Stomach (tissue), 8 donors: ENCODE measurements at regions not wholly inside any gene's neighbourhood (a gene's known extent, or its start where the extent isn't known, plus 50 kb on each side); places are given as distances from the start of the nearest gene placed in this dataset.

Source experiments
- DNase-seq, 2 donors: peaks; one replicate each; pipeline versions ENCODE4 v3.0.0 to v3.0.0-alpha.2; 2013 to 2019
- H3K27ac ChIP-seq, 5 donors: fragments of 200-600 bp in 4 of 5; sonication (generic) in 4 of 5; one replicate each; pipeline ENCODE4 v1.5.1; 2013 to 2019; ENCODE audit warnings: mild to moderate bottlenecking in 1 of 5, moderate library complexity in 1 of 5
- H3K27me3 ChIP-seq, 3 donors: fragments of 200-600 bp; sonication (generic); one replicate each; pipeline ENCODE4 v1.5.1; 2017 to 2019; ENCODE audit warnings: mixed run types in 1 of 3
- H3K36me3 ChIP-seq, 4 donors: fragments of 200-600 bp; sonication (generic); 1 replicate in 3 of 4; 2 replicates in 1 of 4; pipeline ENCODE4 v1.5.1; 2016 to 2019
- H3K4me1 ChIP-seq, 4 donors: fragments of 200-600 bp; sonication (generic); one replicate each; pipeline ENCODE4 v1.5.1; 2016 to 2019
- H3K4me3 ChIP-seq, 4 donors: fragments of 200-600 bp; sonication (generic) in 3 of 4; one replicate each; pipeline ENCODE4 v1.5.1; 2016 to 2019; ENCODE audit warnings: mild to moderate bottlenecking in 1 of 4
- H3K9me3 ChIP-seq, 4 donors: fragments of 200-600 bp; sonication (generic); one replicate each; pipeline ENCODE4 v1.5.1; 2016 to 2019
- CTCF ChIP-seq, 7 experiments: fragments of 450-650 bp in 4 of 7; fragments of 200-600 bp in 3 of 7; sonication (generic) in 3 of 7; IDR thresholded peaks; one replicate each; pipeline ENCODE4 v1.5.1; 2016 to 2019; ENCODE audit warnings: antibody characterized with exemption in 7 of 7, control low read depth in 2 of 7, mild to moderate bottlenecking in 1 of 7
- EP300 ChIP-seq: sonication (generic); formaldehyde crosslinking; IDR thresholded peaks from one replicate; pipeline ENCODE4 v1.6.1; 2017; ENCODE audit warnings: antibody characterized with exemption
- POLR2A ChIP-seq, 4 donors: fragments of 450-650 bp; IDR thresholded peaks; one replicate each; pipeline ENCODE4 v1.6.1; 2016; ENCODE audit warnings: antibody characterized with exemption in 4 of 4, control low read depth in 2 of 4, mild to moderate bottlenecking in 1 of 4, moderate library complexity in 1 of 4
- POLR2AphosphoS5 ChIP-seq, 3 donors: sonication (generic); formaldehyde crosslinking; IDR thresholded peaks; one replicate each; pipeline ENCODE4 v1.6.1; 2016; ENCODE audit warnings: antibody characterized with exemption in 3 of 3
- WGBS, 5 donors: extraction: QIAGEN DNeasy Blood & Tissue Kit in 3 of 5; methylation state at CpG; one replicate each; pipeline versions ENCODE4 v1.1.5 to v1.1.7; 2013 to 2018; 5-methylcytosine and 5-hydroxymethylcytosine counted together
- intact Hi-C: fragments of 100-400 bp; cut with DNase I; formaldehyde crosslinking; loops from one replicate; pipeline ENCODE4 v1.15.1; 2023; ENCODE audit warnings: low total_unique reads
- donor health status: healthy with polysubstance abuse.
- donor health status: Bipolar disorder and iron deficiency.
- donor health status: healthy.

- no peaks in the 10 kb centered on the region for H3K4me1 ChIP-seq
- intact Hi-C loops, result no loop called here
- no peaks in the 10 kb centered on the region for H3K36me3 ChIP-seq
- no peak for TF ChIP-seq EP300
- no peak for TF ChIP-seq POLR2A (IDR thresholded peaks at IDR 0.05)
- no peak for TF ChIP-seq CTCF (IDR thresholded peaks at IDR 0.05)
- no peak for TF ChIP-seq POLR2AphosphoS5 (IDR thresholded peaks at IDR 0.05)
- peak in 1 of 2 donors; percentile 6 for DNase-seq
- WGBS, 5 donors, result 57 to 73% (median 71%) methylated on average over 3 of the region's 3 CpGs
- H3K9me3 ChIP-seq, result peaks cover 0 to 11% (median 0%) of the 10 kb centered on the region in 4 donors
- no peak overlapping the region for H3K27ac ChIP-seq
- H3K27me3 ChIP-seq, result no peaks in the 10 kb centered on the region
- no peak overlapping the region for H3K4me3 ChIP-seq
Measured at GRCh38 chr12:83954956-83955601, 957.5 kb downstream of the SLC6A15 start.

- intact Hi-C loops, result no loop called here
- Histone ChIP-seq H3K36me3 (no peaks in the 10 kb centered on the region), H3K4me1 (no peaks in the 10 kb centered on the region), H3K4me3 (no peak overlapping the region), H3K9me3 (peaks cover 0 to 11% (median 0%) of the 10 kb centered on the region in 4 donors), H3K27ac (no peak overlapping the region), H3K27me3 (no peaks in the 10 kb centered on the region)
- 69 to 85% (median 76%) methylated on average over 2 of the region's 2 CpGs for WGBS, 5 donors
- no peak for TF ChIP-seq CTCF (IDR thresholded peaks at IDR 0.05)
- no peak for TF ChIP-seq POLR2A (IDR thresholded peaks at IDR 0.05)
- no peak for TF ChIP-seq POLR2AphosphoS5 (IDR thresholded peaks at IDR 0.05)
- no peak for TF ChIP-seq EP300
- peak in 1 of 2 donors; percentile 32 for DNase-seq
Measured at GRCh38 chr12:83954071-83954789, 958.4 kb downstream of the SLC6A15 start.

GRCh38 chr12:83945871-83946270 is 966.7 kb downstream of the SLC6A15 start:
- no peak overlapping the region for H3K27ac ChIP-seq
- no peaks in the 10 kb centered on the region for H3K27me3 ChIP-seq
- H3K4me1 ChIP-seq, result no peaks in the 10 kb centered on the region
- TF ChIP-seq POLR2A (IDR thresholded peaks at IDR 0.05) (no peak), POLR2AphosphoS5 (IDR thresholded peaks at IDR 0.05) (no peak), EP300 (no peak), CTCF (IDR thresholded peaks at IDR 0.05) (no peak)
- peak in 1 of 2 donors; percentile 35 for DNase-seq
- H3K36me3 ChIP-seq, result no peaks in the 10 kb centered on the region
- no peak overlapping the region for H3K4me3 ChIP-seq
- intact Hi-C loops, result no loop called here
- H3K9me3 ChIP-seq, result peaks cover 0 to 6% (median 0%) of the 10 kb centered on the region in 4 donors

GRCh38 chr12:83939718-83940117 is 972.9 kb downstream of the SLC6A15 start:
- no peak for DNase-seq
- H3K4me1 ChIP-seq, result no peaks in the 10 kb centered on the region
- no peaks in the 10 kb centered on the region for H3K36me3 ChIP-seq
- TF ChIP-seq EP300 (no peak), POLR2A (IDR thresholded peaks at IDR 0.05) (no peak), POLR2AphosphoS5 (IDR thresholded peaks at IDR 0.05) (no peak), CTCF (IDR thresholded peaks at IDR 0.05) (no peak)
- H3K9me3 ChIP-seq, result no peaks in the 10 kb centered on the region
- no peaks in the 10 kb centered on the region for H3K27me3 ChIP-seq
- no peak overlapping the region for H3K4me3 ChIP-seq
- intact Hi-C loops, result no loop called here
- H3K27ac ChIP-seq, result no peak overlapping the region
